Liver (tissue), 3 donors: ENCODE measurements at regions not wholly inside any gene's neighbourhood (a gene's known extent, or its start where the extent isn't known, plus 50 kb on each side); places are given as distances from the start of the nearest gene placed in this dataset.

Experiments used
- CTCF ChIP-seq: fragments of 150-350 bp; IDR thresholded peaks from 2 replicates; pipeline ENCODE4 v1.5.1; 2017; ENCODE audit warnings: improper control_type of control experiment, low read depth, low read length; ENCODE audit not compliant: missing input control
- MAX ChIP-seq: IDR thresholded peaks from 2 replicates; pipeline ENCODE4 v1.6.1; 2016; ENCODE audit warnings: antibody characterized with exemption
- RAD21 ChIP-seq, 2 donors: IDR thresholded peaks; 2 replicates each; pipeline ENCODE4 v1.6.1; 2016; ENCODE audit warnings: antibody characterized with exemption in 2 of 2, mild to moderate bottlenecking in 2 of 2
- REST ChIP-seq: IDR thresholded peaks from 2 replicates; pipeline ENCODE4 v1.6.1; 2016; ENCODE audit warnings: antibody characterized with exemption, mild to moderate bottlenecking
- TAF1 ChIP-seq: conservative IDR thresholded peaks from 2 replicates; pipeline ENCODE4 v1.6.1; 2016; ENCODE audit warnings: antibody characterized with exemption, mild to moderate bottlenecking
- YY1 ChIP-seq: IDR thresholded peaks from 2 replicates; pipeline ENCODE4 v1.6.1; 2016; ENCODE audit warnings: antibody characterized with exemption, mild to moderate bottlenecking
- donor health status: healthy.
- donor health status: healthy.

GRCh38 chr5:57341380-57341979 is 141.1 kb downstream of the ACTBL2 start:
- TF ChIP-seq RAD21 (IDR thresholded peaks at IDR 0.05) (no peak), REST (no peak), CTCF (no peak), YY1 (no peak), MAX (no peak), TAF1 (no peak)
